Loucy (cell line): ENCODE measurements at regions not wholly inside any gene's neighbourhood (a gene's known extent, or its start where the extent isn't known, plus 50 kb on each side); places are given as distances from the start of the nearest gene placed in this dataset.

Experiments
- H2AFZ ChIP-seq: fragments of 200-600 bp; sonication (generic); 2 replicates; pipeline ENCODE4 v1.6.0; 2016; ENCODE audit warnings: antibody characterized with exemption, mild to moderate bottlenecking, low read length, moderate library complexity
- H3F3A ChIP-seq: fragments of 200-600 bp; 2 replicates; pipeline ENCODE4 v1.6.0; 2016; ENCODE audit warnings: antibody characterized with exemption, low read depth, mild to moderate bottlenecking
- H3K27me3 ChIP-seq: fragments of 200-600 bp; sonication (generic); 2 replicates; pipeline ENCODE4 v1.6.1; 2014; ENCODE audit warnings: low read length, mild to moderate bottlenecking; ENCODE audit not compliant: insufficient read depth, poor library complexity, severe bottlenecking
- H3K36me3 ChIP-seq: fragments of 200-600 bp; sonication (generic); 2 replicates; pipeline ENCODE4 v1.6.1; 2016; ENCODE audit warnings: low read length; ENCODE audit not compliant: insufficient read depth
- H3K4me1 ChIP-seq: fragments of 200-600 bp; sonication (generic); 2 replicates; pipeline ENCODE4 v1.5.1; 2014; ENCODE audit warnings: low read length, mild to moderate bottlenecking; ENCODE audit not compliant: insufficient read depth, poor library complexity, severe bottlenecking
- H3K4me2 ChIP-seq: fragments of 200-600 bp; sonication (generic); 2 replicates; pipeline ENCODE4 v1.6.0; 2014; ENCODE audit warnings: antibody characterized with exemption, low read length, low read depth, mild to moderate bottlenecking; ENCODE audit not compliant: poor library complexity, severe bottlenecking
- H3K4me3 ChIP-seq: fragments of 200-600 bp; sonication (generic); 2 replicates; pipeline ENCODE4 v1.5.1; 2014; ENCODE audit warnings: low read length, mild to moderate bottlenecking, mixed read lengths; ENCODE audit not compliant: poor library complexity, severe bottlenecking
- H3K79me2 ChIP-seq: fragments of 200-600 bp; sonication (generic); 2 replicates; pipeline ENCODE4 v1.6.1; 2014; ENCODE audit warnings: low read length; ENCODE audit not compliant: insufficient read depth
- H3K9ac ChIP-seq: fragments of 200-600 bp; sonication (generic); 2 replicates; pipeline ENCODE4 v1.6.0; 2014; ENCODE audit warnings: mild to moderate bottlenecking, low read depth, low read length, moderate library complexity; ENCODE audit not compliant: poor library complexity, severe bottlenecking
- H3K9me2 ChIP-seq: fragments of 200-600 bp; sonication (generic); replicated peaks from 2 replicates; pipeline ENCODE4 v1.6.1; 2016; ENCODE audit warnings: low read depth, low read length, mixed read lengths
- H3K9me3 ChIP-seq: fragments of 200-600 bp; sonication (generic); 2 replicates; pipeline ENCODE4 v1.6.1; 2014; ENCODE audit warnings: mild to moderate bottlenecking, antibody characterized with exemption, low read length, low read depth; ENCODE audit not compliant: insufficient read depth
- H4K20me1 ChIP-seq: fragments of 200-600 bp; sonication (generic); 2 replicates; pipeline ENCODE4 v1.6.0; 2014; ENCODE audit warnings: antibody characterized with exemption, low read length, mild to moderate bottlenecking; ENCODE audit not compliant: insufficient read depth, poor library complexity, severe bottlenecking
- CTCF ChIP-seq: fragments of 200-600 bp; sonication (generic); conservative IDR thresholded peaks from 2 replicates; pipeline ENCODE4 v1.5.1; 2014; ENCODE audit warnings: mild to moderate bottlenecking, antibody characterized with exemption, low read length
- EZH2phosphoT487 ChIP-seq: fragments of 200-600 bp; IDR thresholded peaks from 2 replicates; pipeline ENCODE4 v1.6.1; 2018; ENCODE audit warnings: antibody characterized with exemption, mild to moderate bottlenecking, moderate library complexity, borderline replicate concordance

- Histone ChIP-seq H3K79me2 (no peaks in the 10 kb centered on the region), H3K9me3 (no peaks in the 10 kb centered on the region), H3K27me3 (no peaks in the 10 kb centered on the region), H3K36me3 (no peaks in the 10 kb centered on the region), H4K20me1 (no peaks in the 10 kb centered on the region), H3K4me2 (no peak overlapping the region), H2AFZ (no peak overlapping the region), H3K9ac (no peak overlapping the region), H3K4me1 (no peaks in the 10 kb centered on the region), H3F3A (no peaks in the 10 kb centered on the region), H3K9me2 (no peaks in the 10 kb centered on the region), H3K4me3 (no peak overlapping the region)
- TF ChIP-seq EZH2phosphoT487: no peak
- no peak for TF ChIP-seq CTCF
Observed at GRCh38 chr2:66729416-66730330, 294.7 kb downstream of the MEIS1 start.

- no peaks in the 10 kb centered on the region for H3K4me1 ChIP-seq
- no peaks in the 10 kb centered on the region for H3F3A ChIP-seq
- TF ChIP-seq CTCF (no peak), EZH2phosphoT487 (no peak)
Observed at GRCh38 chr2:66730441-66730840, 295.5 kb downstream of the MEIS1 start.

GRCh38 chr2:66733364-66733999 lies 298.6 kb downstream of the MEIS1 start:
- Histone ChIP-seq H3K27me3 (no peaks in the 10 kb centered on the region), H2AFZ (no peak overlapping the region), H3K9me3 (no peaks in the 10 kb centered on the region), H3K4me3 (no peak overlapping the region), H3K79me2 (no peaks in the 10 kb centered on the region), H4K20me1 (no peaks in the 10 kb centered on the region), H3K9me2 (no peaks in the 10 kb centered on the region; the same call in 1 of the 2 replicates), H3K9ac (no peak overlapping the region), H3F3A (no peaks in the 10 kb centered on the region), H3K4me2 (no peak overlapping the region), H3K4me1 (no peaks in the 10 kb centered on the region), H3K36me3 (no peaks in the 10 kb centered on the region)
- TF ChIP-seq CTCF: no peak

More at GRCh38 chr2:66730441-66730840, 295.5 kb downstream of the MEIS1 start:
- no peaks in the 10 kb centered on the region for H3K27me3 ChIP-seq
- H2AFZ ChIP-seq: no peak overlapping the region
- no peaks in the 10 kb centered on the region for H4K20me1 ChIP-seq
- H3K4me3 ChIP-seq: no peak overlapping the region
- H3K79me2 ChIP-seq: no peaks in the 10 kb centered on the region
- no peak overlapping the region for H3K9ac ChIP-seq
- no peaks in the 10 kb centered on the region for H3K36me3 ChIP-seq
- H3K4me2 ChIP-seq: no peak overlapping the region
- H3K9me2 ChIP-seq: no peaks in the 10 kb centered on the region; the same call in 1 of the 2 replicates
- H3K9me3 ChIP-seq: no peaks in the 10 kb centered on the region
